DOHH2 (cell line): ENCODE measurements at regions not wholly inside any gene's neighbourhood (a gene's known extent, or its start where the extent isn't known, plus 50 kb on each side); places are given as distances from the start of the nearest gene placed in this dataset.

Source experiments
- H3F3A ChIP-seq: fragments of 200-600 bp; sonication (generic), shearing (Covaris generic); 2 replicates; pipeline ENCODE4 v1.6.0; 2016; ENCODE audit warnings: antibody characterized with exemption, mild to moderate bottlenecking; ENCODE audit not compliant: control insufficient read depth, insufficient read depth
- H3K27ac ChIP-seq: fragments of 200-600 bp; sonication (generic); 2 replicates; pipeline ENCODE4 v1.5.1; 2014; ENCODE audit warnings: low read depth, mild to moderate bottlenecking, low read length, moderate library complexity
- H3K27me3 ChIP-seq: fragments of 200-600 bp; sonication (generic); 2 replicates; pipeline ENCODE4 v1.6.1; 2014; ENCODE audit warnings: mild to moderate bottlenecking, low read length, mixed read lengths; ENCODE audit not compliant: control insufficient read depth
- H3K36me3 ChIP-seq: fragments of 200-600 bp; sonication (generic); 2 replicates; pipeline ENCODE4 v1.6.1; 2014; ENCODE audit warnings: mild to moderate bottlenecking, low read length, moderate library complexity, mixed read lengths; ENCODE audit not compliant: control insufficient read depth
- H3K4me1 ChIP-seq: fragments of 200-600 bp; sonication (generic); 2 replicates; pipeline ENCODE4 v1.6.1; 2014; ENCODE audit warnings: mild to moderate bottlenecking, low read length, mixed read lengths; ENCODE audit not compliant: control insufficient read depth
- H3K4me2 ChIP-seq: fragments of 200-600 bp; sonication (generic); 2 replicates; pipeline ENCODE4 v1.6.0; 2014; ENCODE audit warnings: mild to moderate bottlenecking, low read length, moderate library complexity
- H3K4me3 ChIP-seq: fragments of 200-600 bp; sonication (generic); 2 replicates; pipeline ENCODE4 v1.5.1; 2014; ENCODE audit warnings: mild to moderate bottlenecking, low read length, mixed read lengths
- H3K79me2 ChIP-seq: fragments of 200-600 bp; sonication (generic); 2 replicates; pipeline ENCODE4 v1.6.1; 2014; ENCODE audit warnings: mild to moderate bottlenecking, low read length, mixed read lengths; ENCODE audit not compliant: control insufficient read depth
- H3K9me2 ChIP-seq: fragments of 200-600 bp; sonication (generic); replicated peaks from 2 replicates; pipeline ENCODE4 v1.6.1; 2014; ENCODE audit warnings: mild to moderate bottlenecking, low read length, mixed read lengths; ENCODE audit not compliant: control insufficient read depth
- H3K9me3 ChIP-seq: fragments of 200-600 bp; sonication (generic); 2 replicates; pipeline ENCODE4 v1.6.1; 2014; ENCODE audit warnings: antibody characterized with exemption, low read length, mixed read lengths; ENCODE audit not compliant: control insufficient read depth, insufficient read depth
- H4K20me1 ChIP-seq: fragments of 200-600 bp; sonication (generic); 2 replicates; pipeline ENCODE4 v1.6.0; 2014; ENCODE audit warnings: low read depth, mild to moderate bottlenecking, antibody characterized with exemption, low read length, moderate library complexity; ENCODE audit not compliant: control insufficient read depth, insufficient read depth
- CTCF ChIP-seq: fragments of 200-600 bp; sonication (generic); IDR thresholded peaks from one replicate; pipeline ENCODE4 v1.5.1; 2014; ENCODE audit warnings: antibody characterized with exemption, mild to moderate bottlenecking, low read depth, low read length; ENCODE audit not compliant: poor library complexity, severe bottlenecking
- EZH2phosphoT487 ChIP-seq: fragments of 200-600 bp; sonication (generic); IDR thresholded peaks from 2 replicates; pipeline ENCODE4 v1.6.1; 2017; ENCODE audit warnings: borderline replicate concordance, mild to moderate bottlenecking, antibody characterized with exemption, low read length, moderate library complexity, mixed read lengths

- Histone ChIP-seq H3K9me3 (no peaks in the 10 kb centered on the region), H3K36me3 (no peaks in the 10 kb centered on the region), H3K9me2 (no peaks in the 10 kb centered on the region), H3K4me1 (no peaks in the 10 kb centered on the region), H3F3A (no peaks in the 10 kb centered on the region), H3K4me3 (no peak overlapping the region), H4K20me1 (no peaks in the 10 kb centered on the region), H3K4me2 (no peak overlapping the region), H3K27ac (no peak overlapping the region), H3K27me3 (no peaks in the 10 kb centered on the region), H3K79me2 (no peaks in the 10 kb centered on the region)
- no peak for TF ChIP-seq CTCF
- no peak for TF ChIP-seq EZH2phosphoT487
Measured at GRCh38 chr4:134695433-134695832, 493.8 kb upstream of the PABPC4L start.

DNA sequence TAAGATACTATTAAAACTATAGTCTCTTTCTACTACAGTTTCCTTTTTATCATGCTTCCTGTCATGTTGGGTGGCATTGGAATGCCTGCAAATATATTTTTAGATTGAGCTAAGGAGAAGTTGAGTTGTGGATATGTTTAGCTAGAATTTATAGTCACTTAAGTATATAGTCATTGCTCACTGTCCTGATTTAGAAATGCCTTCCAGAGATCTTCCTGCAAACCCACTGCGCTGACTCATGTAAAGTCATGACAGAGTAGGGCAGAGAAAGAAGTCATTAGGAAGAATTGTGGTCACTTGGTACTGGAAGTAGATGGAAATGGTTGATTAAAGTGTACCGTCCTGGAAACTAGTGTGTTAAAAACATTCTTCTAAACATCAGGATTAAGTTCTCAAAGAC is 490.3 kb upstream of the PABPC4L start:
- no peak overlapping the region for H3K4me3 ChIP-seq
- H4K20me1 ChIP-seq, result no peaks in the 10 kb centered on the region
- no peaks in the 10 kb centered on the region for H3K36me3 ChIP-seq
- H3F3A ChIP-seq, result no peaks in the 10 kb centered on the region
- no peaks in the 10 kb centered on the region for H3K9me3 ChIP-seq
- H3K27ac ChIP-seq, result no peak overlapping the region
- no peaks in the 10 kb centered on the region for H3K9me2 ChIP-seq
- H3K4me2 ChIP-seq, result no peak overlapping the region
- H3K4me1 ChIP-seq, result no peaks in the 10 kb centered on the region
- TF ChIP-seq EZH2phosphoT487, result no peak
- TF ChIP-seq CTCF, result no peak
- no peaks in the 10 kb centered on the region for H3K27me3 ChIP-seq
- H3K79me2 ChIP-seq, result no peaks in the 10 kb centered on the region

GRCh38 chr4:134687646-134688628 is 486.3 kb upstream of the PABPC4L start:
- H3K27me3 ChIP-seq, result no peaks in the 10 kb centered on the region
- no peaks in the 10 kb centered on the region for H3K36me3 ChIP-seq
- no peaks in the 10 kb centered on the region for H3K4me1 ChIP-seq
- H3K27ac ChIP-seq, result no peak overlapping the region
- H3K9me3 ChIP-seq, result no peaks in the 10 kb centered on the region
- H3K9me2 ChIP-seq, result no peaks in the 10 kb centered on the region
- no peak for TF ChIP-seq EZH2phosphoT487
- no peak for TF ChIP-seq CTCF
- H3F3A ChIP-seq, result no peaks in the 10 kb centered on the region
- H3K79me2 ChIP-seq, result no peaks in the 10 kb centered on the region
- H3K4me3 ChIP-seq, result no peak overlapping the region
- H4K20me1 ChIP-seq, result no peaks in the 10 kb centered on the region
- H3K4me2 ChIP-seq, result no peak overlapping the region
